ENCODE measurements at regions not wholly inside any gene's neighbourhood (a gene's known extent, or its start where the extent isn't known, plus 50 kb on each side); places are given as distances from the start of the nearest gene placed in this dataset.

DNA sequence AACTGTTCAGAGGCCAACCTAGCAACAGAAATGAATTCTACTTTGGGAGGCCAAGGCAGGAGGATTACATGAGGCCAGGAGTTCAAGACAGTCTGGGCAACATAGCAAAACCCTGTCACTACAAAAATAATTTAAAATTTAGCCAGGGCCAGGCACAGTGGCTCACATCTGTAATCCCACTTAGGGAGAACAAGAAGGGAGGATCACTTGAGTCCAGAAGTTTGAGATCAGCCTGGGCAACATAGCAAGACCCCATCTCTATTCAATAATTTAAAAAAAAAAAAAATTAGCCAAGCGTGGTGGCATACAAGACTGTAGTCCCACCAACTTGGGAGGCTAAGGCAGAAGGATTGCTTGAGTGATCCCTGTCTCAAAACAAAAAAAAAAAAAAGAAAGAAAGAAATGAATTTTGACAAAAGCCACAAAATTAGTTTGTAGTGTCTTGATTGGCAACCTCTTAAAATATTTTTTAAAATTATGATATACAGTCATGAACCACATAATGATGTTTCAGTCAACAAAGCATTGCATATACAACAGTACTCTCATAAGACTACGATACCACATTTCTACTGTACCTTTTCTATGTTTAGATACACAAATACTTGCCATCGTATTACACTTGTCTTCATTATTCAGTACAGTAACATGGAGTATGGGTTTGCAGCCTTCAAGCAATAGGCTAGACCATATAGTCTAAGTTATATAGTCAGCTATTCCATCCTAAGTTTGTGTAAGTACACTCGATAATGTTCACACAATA, 130.7 kb downstream of the ZFP36L2 start:
- no peak for FAIRE-seq
- TF ChIP-seq SPI1 (IDR thresholded peaks at IDR 0.05; ENCODE audit: low read depth, low read length) (no peak), TAF1 (IDR thresholded peaks at IDR 0.05; ENCODE audit: low read depth, low read length) (no peak), POU2F2 (IDR thresholded peaks at IDR 0.05; ENCODE audit: low read depth, low read length) (no peak), POLR2A (IDR thresholded peaks at IDR 0.05; ENCODE audit: low read depth, low read length) (no peak), PAX5 (IDR thresholded peaks at IDR 0.05; ENCODE audit: insufficient read depth, low read length, severe bottlenecking) (no peak), POLR2AphosphoS5 (IDR thresholded peaks at IDR 0.05; ENCODE audit: low read depth, low read length) (no peak)
- no peak for DNase-seq (ENCODE audit: insufficient read length, low spot score)

DNA sequence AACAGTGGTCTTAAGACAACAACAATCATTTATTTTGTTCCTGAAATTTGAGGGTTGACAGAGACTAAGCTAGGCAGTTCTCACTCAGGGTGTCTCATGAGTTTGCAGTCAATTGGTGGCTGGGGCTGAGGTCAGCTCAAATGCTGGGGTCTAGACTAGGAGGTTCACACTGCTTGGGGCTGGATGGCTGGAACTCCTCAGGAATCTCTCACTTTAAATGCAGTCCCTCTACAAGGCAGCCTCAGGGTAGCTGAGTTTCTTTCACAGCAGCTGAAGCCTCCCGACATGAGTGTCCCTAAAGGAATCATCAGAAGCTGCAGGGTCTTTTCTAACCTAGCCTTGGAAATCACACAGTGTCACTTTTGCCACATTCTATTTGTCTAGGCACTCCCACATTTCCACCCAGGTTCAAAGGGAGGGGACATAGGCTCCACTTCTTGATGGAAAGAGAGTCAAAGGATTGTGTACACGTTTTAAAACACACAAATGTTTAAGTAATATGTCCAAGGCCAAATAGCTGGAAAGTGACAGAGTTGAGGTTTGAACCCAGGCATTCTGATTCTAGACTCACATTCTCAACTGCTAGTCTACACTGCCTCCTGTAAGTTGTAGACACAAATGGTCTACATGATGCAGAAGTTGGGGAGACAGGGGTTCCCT, 133.8 kb downstream of the ZFP36L2 start:
- DNase-seq (ENCODE audit: insufficient read length, low spot score), result no peak
- FAIRE-seq, result no peak
- TF ChIP-seq SPI1 (IDR thresholded peaks at IDR 0.05; ENCODE audit: low read depth, low read length) (no peak), POU2F2 (IDR thresholded peaks at IDR 0.05; ENCODE audit: low read depth, low read length) (no peak), POLR2A (IDR thresholded peaks at IDR 0.05; ENCODE audit: low read depth, low read length) (no peak), POLR2AphosphoS5 (IDR thresholded peaks at IDR 0.05; ENCODE audit: low read depth, low read length) (no peak), TAF1 (IDR thresholded peaks at IDR 0.05; ENCODE audit: low read depth, low read length) (no peak), PAX5 (IDR thresholded peaks at IDR 0.05; ENCODE audit: insufficient read depth, low read length, severe bottlenecking) (no peak)

DNA sequence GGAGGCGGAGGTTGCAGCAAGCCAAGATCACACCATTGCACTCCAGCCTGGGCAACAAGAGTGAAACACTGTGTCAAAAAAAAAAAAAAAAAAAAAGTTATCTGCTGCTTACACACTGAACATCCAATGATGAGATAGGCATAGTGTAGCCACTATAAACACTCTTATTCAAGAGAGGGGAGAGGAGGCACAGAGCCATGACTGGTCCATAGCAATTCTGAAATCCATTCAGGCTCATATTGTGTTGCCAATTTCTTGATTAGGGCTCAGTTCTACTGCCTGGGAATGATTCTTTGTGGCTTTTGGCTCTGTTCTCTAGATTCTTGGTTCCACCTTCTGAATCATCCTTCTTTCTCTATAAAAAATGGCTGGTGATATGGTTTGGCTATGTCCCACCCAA, 136.1 kb downstream of the ZFP36L2 start:
- TF ChIP-seq SPI1 (IDR thresholded peaks at IDR 0.05; ENCODE audit: low read depth, low read length) (no peak), PAX5 (IDR thresholded peaks at IDR 0.05; ENCODE audit: insufficient read depth, low read length, severe bottlenecking) (no peak), POU2F2 (IDR thresholded peaks at IDR 0.05; ENCODE audit: low read depth, low read length) (no peak), TAF1 (IDR thresholded peaks at IDR 0.05; ENCODE audit: low read depth, low read length) (no peak), POLR2A (IDR thresholded peaks at IDR 0.05; ENCODE audit: low read depth, low read length) (no peak), POLR2AphosphoS5 (IDR thresholded peaks at IDR 0.05; ENCODE audit: low read depth, low read length) (no peak)
- DNase-seq (ENCODE audit: insufficient read length, low spot score), result no peak
- no peak for FAIRE-seq

DNA sequence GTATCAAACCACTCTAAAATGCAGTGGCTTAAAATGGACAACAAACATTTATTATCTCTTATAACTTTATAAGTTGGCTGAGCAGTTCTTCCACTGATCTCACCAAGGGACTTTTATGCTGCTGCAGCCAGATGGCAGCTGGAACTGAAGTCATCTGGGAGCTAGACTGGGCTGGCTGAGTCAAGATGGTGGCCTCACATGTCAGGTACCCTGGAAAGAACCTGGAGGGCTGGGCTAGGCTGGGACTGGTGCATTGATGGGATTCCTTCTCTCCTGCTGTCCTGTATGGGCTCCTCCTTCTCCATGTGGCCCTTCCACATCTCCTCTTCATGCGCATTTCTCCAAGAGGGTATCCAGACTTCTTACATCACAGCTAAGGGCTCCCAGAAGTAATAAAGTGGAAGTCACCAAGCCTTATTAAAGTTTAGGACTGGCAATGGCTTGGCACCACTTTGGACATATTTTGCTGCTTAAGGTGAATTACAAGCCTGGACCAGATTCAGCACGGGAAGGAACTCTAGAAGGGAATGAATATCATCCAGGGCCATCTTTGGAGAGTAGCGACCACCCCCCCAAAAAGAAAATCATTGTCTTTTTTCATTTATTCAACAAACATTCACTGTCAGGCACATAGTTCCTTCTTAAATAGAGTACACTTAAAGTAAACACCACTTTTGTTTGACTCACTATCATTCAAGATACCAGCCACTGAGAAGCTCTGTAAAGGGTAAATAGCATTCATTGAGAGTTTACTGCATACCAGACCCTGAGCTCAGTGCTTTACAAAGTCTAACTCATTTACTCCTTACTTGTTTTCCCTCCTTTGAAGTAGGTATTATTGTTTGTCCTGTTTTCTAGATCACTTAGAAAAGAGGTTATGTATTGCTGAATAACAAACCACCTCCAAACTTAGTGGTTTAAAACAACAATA, 138.0 kb downstream of the ZFP36L2 start:
- TF ChIP-seq PAX5 (IDR thresholded peaks at IDR 0.05; ENCODE audit: insufficient read depth, low read length, severe bottlenecking), result no peak
- no peak for TF ChIP-seq POU2F2 (IDR thresholded peaks at IDR 0.05; ENCODE audit: low read depth, low read length)
- TF ChIP-seq POLR2AphosphoS5 (IDR thresholded peaks at IDR 0.05; ENCODE audit: low read depth, low read length), result no peak
- TF ChIP-seq TAF1 (IDR thresholded peaks at IDR 0.05; ENCODE audit: low read depth, low read length), result no peak
- TF ChIP-seq POLR2A (IDR thresholded peaks at IDR 0.05; ENCODE audit: low read depth, low read length), result no peak
- no peak for TF ChIP-seq SPI1 (IDR thresholded peaks at IDR 0.05; ENCODE audit: low read depth, low read length)
- no peak for FAIRE-seq
- DNase-seq (ENCODE audit: insufficient read length, low spot score), result no peak

DNA sequence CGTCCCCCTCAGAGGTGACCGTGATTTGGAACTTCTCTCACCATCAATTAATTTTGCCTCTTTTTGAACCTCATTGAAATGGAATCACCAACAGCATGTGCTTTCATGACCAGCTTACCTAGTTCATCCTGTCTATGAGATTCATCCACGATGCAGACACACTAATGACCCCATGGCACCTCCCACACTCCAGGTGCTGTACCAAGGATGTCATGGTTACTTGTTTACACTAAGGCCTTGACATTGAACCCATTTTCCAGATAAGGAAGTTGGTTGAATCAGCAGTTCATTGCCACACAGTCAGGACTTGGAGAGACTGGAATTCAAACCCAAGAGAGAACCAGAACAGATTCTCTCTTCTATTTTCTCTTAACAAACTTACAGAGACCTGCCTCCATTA, 139.0 kb downstream of the ZFP36L2 start:
- TF ChIP-seq SPI1 (IDR thresholded peaks at IDR 0.05; ENCODE audit: low read depth, low read length), result no peak
- no peak for TF ChIP-seq TAF1 (IDR thresholded peaks at IDR 0.05; ENCODE audit: low read depth, low read length)
- no peak for TF ChIP-seq POLR2A (IDR thresholded peaks at IDR 0.05; ENCODE audit: low read depth, low read length)
- no peak for TF ChIP-seq PAX5 (IDR thresholded peaks at IDR 0.05; ENCODE audit: insufficient read depth, low read length, severe bottlenecking)
- TF ChIP-seq POLR2AphosphoS5 (IDR thresholded peaks at IDR 0.05; ENCODE audit: low read depth, low read length), result no peak
- no peak for TF ChIP-seq POU2F2 (IDR thresholded peaks at IDR 0.05; ENCODE audit: low read depth, low read length)
- DNase-seq (ENCODE audit: insufficient read length, low spot score) (no peak), FAIRE-seq (no peak)

DNA sequence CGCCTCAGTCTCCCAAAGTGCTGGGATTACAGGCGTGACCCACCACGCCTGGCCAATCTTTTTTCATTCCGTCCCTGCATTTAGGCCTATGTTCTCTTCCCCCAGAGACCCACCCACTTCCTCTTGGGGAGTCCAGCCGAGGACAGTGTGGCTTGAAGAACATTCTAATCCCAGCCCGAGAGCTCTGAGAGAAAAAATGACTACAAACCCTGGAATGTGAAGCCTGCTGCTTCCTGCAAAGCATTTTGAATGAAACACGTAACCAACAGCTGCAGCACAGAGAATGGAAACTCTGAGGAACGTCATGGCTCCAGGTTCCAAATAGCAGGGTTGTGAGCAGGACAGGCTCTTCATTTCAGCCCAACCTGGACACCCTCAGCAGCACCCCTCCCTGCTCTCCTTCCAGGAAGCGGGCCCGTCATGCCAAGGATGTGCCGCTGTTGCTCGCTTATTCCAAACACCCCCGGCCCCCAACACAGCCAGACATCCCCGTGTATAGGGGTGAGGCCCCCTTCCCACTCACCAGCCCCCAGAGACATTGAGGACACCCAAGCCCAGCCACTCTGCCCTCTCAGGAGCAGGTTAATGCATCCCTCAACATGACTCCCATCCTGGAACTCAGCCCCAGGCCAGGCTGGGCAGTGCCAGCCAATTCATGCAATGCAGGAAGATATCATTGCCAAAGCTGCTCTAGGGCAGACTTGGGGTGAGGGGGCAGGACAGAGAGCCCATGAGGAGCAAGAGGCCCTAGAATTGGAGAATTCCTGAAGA, 139.8 kb downstream of the ZFP36L2 start:
- DNase-seq (ENCODE audit: insufficient read length, low spot score) (no peak), FAIRE-seq (no peak)
- TF ChIP-seq POU2F2 (IDR thresholded peaks at IDR 0.05; ENCODE audit: low read depth, low read length), result no peak
- no peak for TF ChIP-seq POLR2AphosphoS5 (IDR thresholded peaks at IDR 0.05; ENCODE audit: low read depth, low read length)
- no peak for TF ChIP-seq TAF1 (IDR thresholded peaks at IDR 0.05; ENCODE audit: low read depth, low read length)
- no peak for TF ChIP-seq PAX5 (IDR thresholded peaks at IDR 0.05; ENCODE audit: insufficient read depth, low read length, severe bottlenecking)
- no peak for TF ChIP-seq SPI1 (IDR thresholded peaks at IDR 0.05; ENCODE audit: low read depth, low read length)
- TF ChIP-seq POLR2A (IDR thresholded peaks at IDR 0.05; ENCODE audit: low read depth, low read length), result no peak

DNA sequence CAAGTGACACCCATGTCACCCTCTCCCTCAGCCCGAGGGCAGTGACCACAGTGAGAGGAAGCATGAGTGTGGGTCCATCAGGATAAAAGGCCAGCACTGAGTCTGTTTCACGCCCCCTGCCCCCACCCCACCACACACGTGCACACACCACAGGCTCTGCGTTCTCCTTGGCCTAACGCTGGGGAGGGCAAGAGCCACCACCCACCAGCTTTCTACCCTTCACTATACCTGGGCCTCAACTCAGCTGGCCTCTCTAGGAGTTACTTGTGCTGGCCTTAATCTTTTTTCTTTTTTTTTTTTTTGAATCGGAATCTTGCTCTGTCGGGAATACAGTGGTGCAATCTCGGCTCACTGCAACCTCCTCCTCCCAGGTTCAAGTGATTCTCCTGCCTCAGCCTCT, 140.5 kb downstream of the ZFP36L2 start:
- no peak for FAIRE-seq
- no peak for TF ChIP-seq PAX5 (IDR thresholded peaks at IDR 0.05; ENCODE audit: insufficient read depth, low read length, severe bottlenecking)
- TF ChIP-seq TAF1 (IDR thresholded peaks at IDR 0.05; ENCODE audit: low read depth, low read length), result no peak
- no peak for TF ChIP-seq SPI1 (IDR thresholded peaks at IDR 0.05; ENCODE audit: low read depth, low read length)
- TF ChIP-seq POLR2A (IDR thresholded peaks at IDR 0.05; ENCODE audit: low read depth, low read length), result no peak
- no peak for TF ChIP-seq POU2F2 (IDR thresholded peaks at IDR 0.05; ENCODE audit: low read depth, low read length)
- TF ChIP-seq POLR2AphosphoS5 (IDR thresholded peaks at IDR 0.05; ENCODE audit: low read depth, low read length), result no peak
- no peak for DNase-seq (ENCODE audit: insufficient read length, low spot score)

DNA sequence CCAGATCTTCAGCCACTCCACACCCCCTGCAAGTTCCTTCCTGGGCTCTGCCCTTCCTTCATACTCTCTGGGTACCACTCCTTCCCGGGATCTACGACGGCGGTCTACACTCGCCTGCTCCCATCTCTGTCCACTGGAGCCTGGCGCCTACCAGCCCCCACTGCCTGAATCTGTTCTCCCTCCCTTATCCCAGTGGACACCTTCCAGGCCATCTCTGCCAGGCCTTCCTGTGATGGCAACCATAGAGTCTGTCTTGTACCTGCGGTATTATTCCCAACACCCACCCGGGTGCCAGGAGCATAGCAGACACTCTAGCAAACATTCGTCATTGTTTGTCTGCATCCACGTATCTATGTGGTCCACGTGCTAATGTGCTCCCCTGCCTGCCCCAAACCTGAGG, 140.9 kb downstream of the ZFP36L2 start:
- no peak for TF ChIP-seq POU2F2 (IDR thresholded peaks at IDR 0.05; ENCODE audit: low read depth, low read length)
- no peak for TF ChIP-seq TAF1 (IDR thresholded peaks at IDR 0.05; ENCODE audit: low read depth, low read length)
- TF ChIP-seq POLR2AphosphoS5 (IDR thresholded peaks at IDR 0.05; ENCODE audit: low read depth, low read length), result no peak
- TF ChIP-seq SPI1 (IDR thresholded peaks at IDR 0.05; ENCODE audit: low read depth, low read length), result no peak
- TF ChIP-seq PAX5 (IDR thresholded peaks at IDR 0.05; ENCODE audit: insufficient read depth, low read length, severe bottlenecking), result no peak
- no peak for TF ChIP-seq POLR2A (IDR thresholded peaks at IDR 0.05; ENCODE audit: low read depth, low read length)
- no peak for FAIRE-seq

More for the DNA sequence above, 140.9 kb downstream of the ZFP36L2 start:
- DNase-seq (ENCODE audit: insufficient read length, low spot score), result no peak
